Dendritic cell treated with granulocyte-macrophage colony-stimulating factor and Interleukin-4, amounts not matched to agents 40 ng/mL and 50 ng/mL, for 4 days (primary cell): ENCODE measurements at regions not wholly inside any gene's neighbourhood (a gene's known extent, or its start where the extent isn't known, plus 50 kb on each side); places are given as distances from the start of the nearest gene placed in this dataset.
"Not testable (repeated sequence)": the region's sequence is repeated elsewhere in the genome, so short reads cannot be mapped to it uniquely, and the experiment has no call there.

ENCODE experiments used
- H3K27ac Mint-ChIP-seq: one replicate; pipeline ENCODE4 v1.8.0; 2022; ENCODE audit warnings: mild to moderate bottlenecking, mixed read lengths
- H3K27me3 Mint-ChIP-seq: one replicate; pipeline ENCODE4 v1.8.0; 2022; ENCODE audit warnings: mild to moderate bottlenecking, mixed read lengths
- H3K36me3 Mint-ChIP-seq: one replicate; pipeline ENCODE4 v1.8.0; 2022; ENCODE audit warnings: low read depth, mixed read lengths
- H3K4me1 Mint-ChIP-seq: one replicate; pipeline ENCODE4 v1.8.0; 2022; ENCODE audit warnings: low read depth, mixed read lengths
- H3K4me3 Mint-ChIP-seq: one replicate; pipeline ENCODE4 v1.8.0; 2022; ENCODE audit warnings: mild to moderate bottlenecking, moderate library complexity, mixed read lengths
- H3K9me3 Mint-ChIP-seq: one replicate; pipeline ENCODE4 v1.8.0; 2022; ENCODE audit warnings: mixed read lengths
- intact Hi-C: fragments of 100-400 bp; cut with micrococcal nuclease; formaldehyde crosslinking; loops from one replicate; pipeline ENCODE4 v1.15.0; 2022

- H3K27me3 Mint-ChIP-seq, result no peaks in the 10 kb centered on the region
- no peak overlapping the region for H3K4me3 Mint-ChIP-seq
- H3K4me1 Mint-ChIP-seq, result peaks cover 27% of the 10 kb centered on the region
- H3K36me3 Mint-ChIP-seq, result peaks cover 31% of the 10 kb centered on the region
- H3K9me3 Mint-ChIP-seq, result no peaks in the 10 kb centered on the region
- intact Hi-C loops, result no loop called here
- H3K27ac Mint-ChIP-seq, result no peak overlapping the region
These were observed 102.3 kb downstream of the ZFY start for GRCh38 chrY:3037471-3037870.

GRCh38 chrY:3040415-3040814, 105.2 kb downstream of the ZFY start:
- Mint-ChIP-seq H3K27ac (no peak overlapping the region), H3K36me3 (peaks cover 18% of the 10 kb centered on the region), H3K9me3 (no peaks in the 10 kb centered on the region), H3K4me1 (peaks cover 20% of the 10 kb centered on the region), H3K4me3 (no peak overlapping the region), H3K27me3 (no peaks in the 10 kb centered on the region)
- intact Hi-C loops, result no loop called here

DNA sequence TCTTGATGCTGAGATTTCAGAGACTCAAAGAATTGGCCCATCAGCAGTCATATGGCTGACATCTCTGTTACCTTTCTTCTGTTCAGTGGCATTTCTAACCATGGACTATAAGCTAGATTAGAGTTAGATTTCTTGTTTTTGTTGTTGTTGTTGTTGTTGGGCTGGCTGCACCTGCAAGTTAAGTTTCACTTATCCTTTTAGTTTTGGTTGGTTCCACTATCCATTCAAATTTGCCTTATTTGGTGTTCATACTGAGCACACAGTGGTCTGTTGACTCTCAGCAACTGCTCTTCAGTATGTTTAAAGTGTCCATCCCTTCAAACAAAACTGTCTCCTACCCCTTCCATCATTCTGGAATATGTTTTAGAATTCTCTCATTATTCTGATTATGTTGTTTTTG, 106.8 kb downstream of the ZFY start:
- Mint-ChIP-seq H3K9me3 (no peaks in the 10 kb centered on the region), H3K4me3 (no peak overlapping the region), H3K27ac (no peak overlapping the region), H3K4me1 (peaks cover 32% of the 10 kb centered on the region), H3K36me3 (peaks cover 17% of the 10 kb centered on the region), H3K27me3 (no peaks in the 10 kb centered on the region)
- intact Hi-C loops, result no loop called here

DNA sequence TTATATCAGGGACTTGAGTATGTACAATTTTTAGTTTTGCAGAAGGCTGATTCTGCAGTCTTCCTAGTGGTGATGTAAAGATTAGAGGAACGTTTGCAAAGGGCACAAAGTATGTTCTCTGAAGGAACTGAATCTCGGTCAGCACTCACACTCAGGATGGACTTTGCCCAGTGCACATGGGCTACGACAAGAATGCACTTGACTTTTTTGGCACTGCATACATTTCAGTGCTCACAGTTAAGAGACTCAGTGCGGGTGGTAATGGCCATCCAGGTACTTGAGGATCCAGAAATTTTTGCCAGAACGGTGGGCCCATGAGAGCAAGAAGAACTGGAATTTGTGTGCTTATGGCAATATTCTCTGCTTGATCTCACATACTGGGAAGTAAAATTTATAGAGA, 107.7 kb downstream of the ZFY start:
- Mint-ChIP-seq H3K4me1 (peaks cover 39% of the 10 kb centered on the region), H3K4me3 (no peak overlapping the region), H3K36me3 (peaks cover 21% of the 10 kb centered on the region), H3K27ac (no peak overlapping the region), H3K9me3 (no peaks in the 10 kb centered on the region), H3K27me3 (no peaks in the 10 kb centered on the region)
- intact Hi-C loops, result no loop called here

GRCh38 chrY:3045048-3045447, 109.9 kb downstream of the ZFY start:
- Mint-ChIP-seq H3K4me3 (no peak overlapping the region), H3K4me1 (peaks cover 33% of the 10 kb centered on the region)

GRCh38 chrY:3055496-3055895, 120.3 kb downstream of the ZFY start:
- not testable (repeated sequence) for H3K4me1 Mint-ChIP-seq, H3K36me3 Mint-ChIP-seq, H3K27me3 Mint-ChIP-seq

More at GRCh38 chrY:3045048-3045447, 109.9 kb downstream of the ZFY start:
- Mint-ChIP-seq H3K36me3 (peaks cover 9% of the 10 kb centered on the region), H3K27me3 (no peaks in the 10 kb centered on the region), H3K27ac (peak overlapping the region; percentile 34), H3K9me3 (no peaks in the 10 kb centered on the region)
- intact Hi-C loops, result no loop called here

DNA sequence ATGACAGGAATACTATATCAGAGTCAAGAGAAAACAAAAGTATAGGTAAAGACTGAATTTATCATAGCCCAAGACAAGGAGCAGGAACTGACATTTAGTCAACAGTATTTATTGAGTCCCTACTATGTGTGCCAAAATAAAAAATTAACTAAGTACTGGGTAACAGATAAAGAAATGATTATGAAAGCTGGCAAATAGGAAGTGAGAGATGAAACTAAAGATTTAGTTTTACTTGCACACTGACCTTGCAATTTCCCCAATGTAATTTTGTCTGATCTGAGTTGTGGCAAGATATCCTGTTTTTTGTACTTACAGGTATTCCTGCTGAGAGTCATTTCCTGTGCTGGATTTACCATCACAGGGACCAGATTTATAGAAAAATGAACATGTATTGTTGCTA, 123.2 kb downstream of the ZFY start:
- H3K27ac Mint-ChIP-seq, intact Hi-C loops, H3K4me3 Mint-ChIP-seq, H3K9me3 Mint-ChIP-seq, H3K27me3 Mint-ChIP-seq, H3K36me3 Mint-ChIP-seq, H3K4me1 Mint-ChIP-seq: not testable (repeated sequence)

More at GRCh38 chrY:3055496-3055895, 120.3 kb downstream of the ZFY start:
- H3K27ac Mint-ChIP-seq, H3K4me3 Mint-ChIP-seq, intact Hi-C loops, H3K9me3 Mint-ChIP-seq: not testable (repeated sequence)

GRCh38 chrY:3060671-3061070, 125.5 kb downstream of the ZFY start:
- H3K4me3 Mint-ChIP-seq, intact Hi-C loops, H3K4me1 Mint-ChIP-seq, H3K9me3 Mint-ChIP-seq, H3K27ac Mint-ChIP-seq, H3K27me3 Mint-ChIP-seq, H3K36me3 Mint-ChIP-seq: not testable (repeated sequence)

GRCh38 chrY:3088149-3088548, 153.0 kb downstream of the ZFY start:
- H3K27me3 Mint-ChIP-seq, H3K36me3 Mint-ChIP-seq, H3K4me3 Mint-ChIP-seq, H3K27ac Mint-ChIP-seq, intact Hi-C loops, H3K4me1 Mint-ChIP-seq, H3K9me3 Mint-ChIP-seq: not testable (repeated sequence)

DNA sequence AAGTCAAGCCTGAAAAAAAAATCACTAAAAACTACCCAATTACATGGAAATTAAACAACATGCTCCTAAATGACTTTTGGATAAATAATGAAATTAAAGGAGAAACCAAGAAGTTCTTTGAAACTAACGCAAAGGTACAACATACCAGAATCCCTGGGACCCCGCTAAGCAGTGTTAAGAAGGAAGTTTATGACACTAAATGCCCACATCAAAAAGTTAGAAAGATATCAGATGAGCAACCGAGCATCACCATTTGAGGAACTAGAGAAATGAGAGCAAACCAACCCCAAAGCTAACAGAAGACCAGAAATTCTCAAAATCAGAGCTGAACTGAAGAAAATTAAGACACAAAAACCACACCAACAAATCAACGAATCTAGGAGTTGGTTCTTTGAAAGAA, 173.5 kb downstream of the ZFY start:
- H3K27ac Mint-ChIP-seq, H3K36me3 Mint-ChIP-seq, H3K9me3 Mint-ChIP-seq, H3K4me3 Mint-ChIP-seq, intact Hi-C loops, H3K27me3 Mint-ChIP-seq, H3K4me1 Mint-ChIP-seq: not testable (repeated sequence)

- H3K9me3 Mint-ChIP-seq, H3K27ac Mint-ChIP-seq, H3K27me3 Mint-ChIP-seq, H3K36me3 Mint-ChIP-seq, intact Hi-C loops, H3K4me3 Mint-ChIP-seq, H3K4me1 Mint-ChIP-seq: not testable (repeated sequence)
These were observed 185.1 kb downstream of the ZFY start for GRCh38 chrY:3120234-3120633.

GRCh38 chrY:3120716-3121115, 185.5 kb downstream of the ZFY start:
- H3K27me3 Mint-ChIP-seq, result not testable (repeated sequence)

DNA sequence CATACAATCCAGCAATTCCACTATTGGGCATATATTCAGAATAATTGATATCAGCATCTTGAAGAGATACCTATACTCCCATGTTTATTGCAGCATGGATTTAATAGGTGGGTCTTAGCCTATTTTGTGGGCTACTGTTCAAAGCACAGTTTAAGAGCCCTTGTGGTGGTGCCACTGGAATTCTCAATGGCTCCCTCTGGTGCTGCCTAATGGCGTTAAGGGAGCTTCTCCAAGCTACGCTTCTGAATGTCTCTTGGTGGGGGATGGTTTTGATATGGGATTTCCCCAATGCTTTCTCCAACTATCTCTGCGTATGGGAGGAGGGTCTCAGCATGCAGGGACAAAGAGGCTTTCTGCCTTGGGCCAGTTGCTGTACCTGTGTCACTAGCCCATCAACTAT, 188.3 kb downstream of the ZFY start:
- H3K27ac Mint-ChIP-seq, H3K4me3 Mint-ChIP-seq, H3K27me3 Mint-ChIP-seq, H3K36me3 Mint-ChIP-seq, intact Hi-C loops, H3K9me3 Mint-ChIP-seq, H3K4me1 Mint-ChIP-seq: not testable (repeated sequence)

More at GRCh38 chrY:3120716-3121115, 185.5 kb downstream of the ZFY start:
- H3K4me1 Mint-ChIP-seq, H3K36me3 Mint-ChIP-seq, H3K4me3 Mint-ChIP-seq, H3K9me3 Mint-ChIP-seq, H3K27ac Mint-ChIP-seq, intact Hi-C loops: not testable (repeated sequence)

DNA sequence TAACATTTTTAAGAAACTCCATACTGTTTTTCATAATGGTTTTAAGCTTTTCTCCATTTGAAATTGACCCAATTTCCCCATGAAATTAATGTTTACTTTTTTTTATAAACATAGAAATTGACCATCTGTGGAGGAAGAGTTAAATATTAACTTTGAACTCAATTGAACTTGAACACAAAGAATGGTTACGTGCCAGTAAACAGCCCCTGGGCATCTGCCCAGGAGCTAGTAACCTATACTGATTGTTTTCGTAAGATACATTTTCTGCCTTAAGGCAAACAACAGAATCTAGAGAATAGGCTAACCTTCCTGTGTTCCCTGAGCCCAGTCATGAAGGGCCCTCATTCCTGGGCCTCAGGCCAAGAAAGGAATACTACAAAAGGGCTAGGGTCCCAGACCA, 235.9 kb downstream of the ZFY start:
- H3K27me3 Mint-ChIP-seq, intact Hi-C loops, H3K4me3 Mint-ChIP-seq, H3K36me3 Mint-ChIP-seq, H3K27ac Mint-ChIP-seq, H3K9me3 Mint-ChIP-seq, H3K4me1 Mint-ChIP-seq: not testable (repeated sequence)

DNA sequence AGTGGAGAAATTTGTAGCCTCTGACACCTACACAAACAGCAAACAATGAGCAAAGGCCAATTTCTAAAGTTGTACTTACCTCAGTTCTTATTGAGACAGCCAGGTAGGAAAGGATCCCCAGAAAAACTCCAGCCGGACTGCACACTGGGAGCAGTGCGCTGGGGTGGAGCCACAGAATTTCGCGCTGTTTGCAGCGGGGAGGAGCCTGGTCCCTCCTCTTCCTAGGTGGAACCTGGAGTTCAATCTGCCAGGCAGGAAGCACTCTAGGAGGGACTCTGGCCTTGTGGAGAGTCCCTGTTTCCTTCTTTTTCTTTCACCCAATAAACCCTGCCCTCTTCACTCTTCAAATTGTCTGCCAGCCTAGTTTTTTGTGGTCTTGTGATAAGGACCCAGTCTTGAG, 259.9 kb downstream of the ZFY start:
- intact Hi-C loops, result not testable (repeated sequence)

DNA sequence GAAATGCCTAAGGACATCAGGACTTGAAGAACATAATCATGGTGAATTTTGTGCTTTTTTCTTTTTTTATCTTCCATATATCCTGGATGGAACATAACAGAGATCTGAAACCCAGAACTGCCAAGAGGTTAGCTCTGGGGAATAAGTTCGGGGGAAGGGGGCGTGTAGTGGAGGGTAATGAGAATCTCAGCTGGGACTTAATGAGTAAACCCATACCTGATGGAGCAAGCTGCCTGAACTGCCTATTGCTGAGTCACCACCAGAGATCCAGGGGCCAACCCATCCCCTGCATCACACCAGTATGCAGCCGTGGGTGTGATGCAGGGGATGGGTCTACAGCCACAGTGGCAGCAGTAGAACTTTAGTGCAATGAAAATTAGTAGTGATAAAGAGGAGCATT, 267.1 kb downstream of the ZFY start:
- H3K4me1 Mint-ChIP-seq, H3K27me3 Mint-ChIP-seq, H3K4me3 Mint-ChIP-seq, H3K9me3 Mint-ChIP-seq, intact Hi-C loops, H3K36me3 Mint-ChIP-seq, H3K27ac Mint-ChIP-seq: not testable (repeated sequence)

More for the DNA sequence above, 259.9 kb downstream of the ZFY start:
- H3K4me3 Mint-ChIP-seq, H3K4me1 Mint-ChIP-seq, H3K9me3 Mint-ChIP-seq, H3K36me3 Mint-ChIP-seq, H3K27ac Mint-ChIP-seq, H3K27me3 Mint-ChIP-seq: not testable (repeated sequence)
